HT1080 (cell line): ENCODE measurements at regions not wholly inside any gene's neighbourhood (a gene's known extent, or its start where the extent isn't known, plus 50 kb on each side); places are given as distances from the start of the nearest gene placed in this dataset.
A peak's percentile ranks its signal among the peaks of the same experiment; 100 is the strongest.
"Not testable (repeated sequence)": the region's sequence is repeated elsewhere in the genome, so short reads cannot be mapped to it uniquely, and the experiment has no call there.

Source experiments
- DNase-seq: peaks from one replicate; pipeline ENCODE4 v3.0.0-alpha.2; 2015; ENCODE audit warnings: low read depth

- DNase-seq = no peak
Observed at GRCh38 chr4:83923341-83923740, 387.4 kb downstream of the GPAT3 start.

GRCh38 chr4:83922402-83922801 lies 386.5 kb downstream of the GPAT3 start:
- DNase-seq = no peak

- DNase-seq = no peak
Observed at GRCh38 chr4:83921124-83921523, 385.2 kb downstream of the GPAT3 start.

GRCh38 chr4:83920375-83920774 lies 384.5 kb downstream of the GPAT3 start:
- no peak for DNase-seq

DNA sequence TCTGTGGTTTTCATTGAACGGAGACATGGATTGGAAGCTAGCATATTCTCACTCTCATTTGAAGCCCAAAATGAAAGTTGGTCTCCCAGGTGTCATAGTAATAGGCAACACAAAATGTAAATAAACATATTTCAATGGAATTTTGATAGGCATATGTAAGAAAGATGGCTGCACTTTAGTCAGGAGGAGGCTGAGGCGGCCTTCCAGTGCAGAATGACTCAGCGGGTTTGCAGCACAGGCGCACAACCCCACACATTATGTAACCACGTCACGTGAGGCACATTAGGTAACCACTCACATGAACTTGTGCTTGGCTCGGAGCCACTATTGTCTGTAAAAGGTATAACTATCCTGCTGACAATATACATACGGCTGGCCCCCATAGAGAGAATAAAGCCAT lies 381.7 kb downstream of the GPAT3 start:
- peak; percentile 48 for DNase-seq

GRCh38 chr4:83910693-83911092 lies 374.8 kb downstream of the GPAT3 start:
- no peak for DNase-seq

GRCh38 chr4:83906561-83906960 lies 370.7 kb downstream of the GPAT3 start:
- no peak for DNase-seq

DNA sequence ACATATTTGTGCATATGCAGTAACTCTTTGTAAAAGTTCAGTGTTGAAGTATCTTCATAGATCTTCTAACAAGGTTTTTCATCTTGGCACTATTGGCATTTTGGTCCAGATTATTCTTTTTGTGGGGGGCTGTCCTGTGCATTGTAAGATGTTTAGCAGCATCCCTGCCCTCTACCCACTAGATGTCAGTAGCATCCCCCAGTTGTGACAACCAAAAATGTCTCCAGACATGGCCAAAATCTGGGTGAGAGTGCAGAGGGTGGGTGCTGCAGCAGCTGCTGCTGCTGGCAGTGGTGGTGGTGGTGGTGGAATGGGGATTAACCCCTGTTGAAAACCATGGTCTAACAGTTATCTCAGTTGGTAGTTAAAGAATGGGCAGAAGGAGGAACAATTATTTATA lies 370.0 kb downstream of the GPAT3 start:
- DNase-seq = peak; percentile 15

- DNase-seq = not testable (repeated sequence)
Observed at GRCh38 chr4:83903740-83904139, 367.8 kb downstream of the GPAT3 start.

GRCh38 chr4:83894831-83895230 lies 358.9 kb downstream of the GPAT3 start:
- no peak for DNase-seq

DNA sequence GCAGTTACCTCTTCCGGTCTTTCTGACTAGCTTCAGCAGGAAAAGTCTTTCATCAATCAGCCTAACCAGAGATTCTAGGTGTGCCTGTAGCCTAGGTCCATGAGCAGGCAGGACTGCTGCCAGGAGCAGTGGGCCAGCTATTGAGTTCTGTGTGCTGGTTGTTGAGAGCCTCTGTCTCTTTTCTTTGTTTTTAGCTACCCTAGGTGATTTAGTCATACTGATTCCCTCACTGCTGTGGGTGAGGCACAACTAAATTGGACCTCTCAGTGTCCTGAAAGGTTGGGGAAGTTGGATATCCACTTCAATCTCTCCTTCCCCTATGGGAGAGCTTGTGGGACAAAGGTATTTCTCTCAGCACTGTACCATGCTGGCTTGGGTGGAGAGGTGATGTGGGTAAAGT lies 354.9 kb downstream of the GPAT3 start:
- peak; percentile 38 for DNase-seq

GRCh38 chr4:83890231-83890630 lies 354.3 kb downstream of the GPAT3 start:
- peak; percentile 36 for DNase-seq

DNA sequence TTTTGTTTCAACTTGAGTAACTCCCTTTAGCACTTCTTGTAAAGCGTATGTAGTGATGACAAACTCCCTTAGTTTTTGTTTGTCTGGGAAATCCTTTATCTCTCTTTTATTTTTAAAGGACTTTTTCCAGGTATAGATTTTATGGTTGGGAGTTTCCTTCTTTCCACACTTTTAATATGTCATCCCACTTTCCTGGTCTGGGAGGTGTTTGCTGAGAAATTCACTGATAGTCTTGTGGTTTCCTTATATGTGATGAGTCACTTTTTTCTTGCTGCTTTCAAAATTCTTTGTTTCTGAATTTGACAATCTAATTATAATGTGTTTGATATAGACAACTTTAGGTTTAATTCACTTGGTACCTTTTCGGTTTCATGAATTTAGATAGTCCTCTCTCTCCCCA lies 353.9 kb downstream of the GPAT3 start:
- DNase-seq = peak; percentile 87

DNA sequence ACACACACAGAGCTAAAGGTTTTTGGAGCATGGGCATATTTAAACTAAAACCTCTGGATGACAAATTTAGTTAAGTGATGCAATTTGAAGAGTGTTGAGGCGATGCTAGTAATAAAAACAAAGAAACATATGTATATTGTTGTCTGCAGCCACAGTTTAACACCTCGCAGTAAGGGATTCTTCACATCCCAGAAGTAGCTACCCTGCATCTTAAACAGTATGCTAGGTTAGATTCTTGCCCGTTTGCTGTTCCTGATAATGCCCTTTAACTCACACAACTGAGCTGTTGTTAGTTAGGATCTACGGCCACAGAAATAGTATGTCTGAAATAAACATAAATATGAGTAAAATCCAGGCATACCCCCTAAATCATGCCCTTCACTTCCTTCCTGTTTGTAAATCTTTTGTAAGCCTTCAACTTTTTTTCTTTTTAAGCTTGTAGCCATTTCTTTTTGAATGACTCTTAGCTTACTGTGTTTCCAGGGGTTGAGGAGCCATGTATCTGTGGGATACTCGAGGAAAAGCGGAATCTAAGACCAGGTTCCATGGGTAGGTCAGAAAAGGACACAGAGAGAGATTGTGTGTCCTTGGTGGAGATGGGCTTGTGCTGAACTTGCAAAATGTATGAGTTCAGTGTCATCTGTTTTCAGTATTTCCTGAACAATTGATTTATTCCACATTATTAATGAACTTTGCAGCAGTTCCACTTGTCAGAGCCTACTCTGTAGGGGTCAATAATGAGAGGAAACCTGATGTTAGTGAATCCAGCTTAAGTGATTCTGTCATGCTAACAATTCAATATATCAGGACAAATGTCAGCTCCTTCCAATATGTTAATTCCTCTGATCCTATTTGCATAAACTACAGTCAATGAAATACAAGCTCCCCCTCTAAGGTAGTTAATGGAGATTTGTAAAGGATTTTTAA lies 349.6 kb downstream of the GPAT3 start:
- no peak for DNase-seq

DNA sequence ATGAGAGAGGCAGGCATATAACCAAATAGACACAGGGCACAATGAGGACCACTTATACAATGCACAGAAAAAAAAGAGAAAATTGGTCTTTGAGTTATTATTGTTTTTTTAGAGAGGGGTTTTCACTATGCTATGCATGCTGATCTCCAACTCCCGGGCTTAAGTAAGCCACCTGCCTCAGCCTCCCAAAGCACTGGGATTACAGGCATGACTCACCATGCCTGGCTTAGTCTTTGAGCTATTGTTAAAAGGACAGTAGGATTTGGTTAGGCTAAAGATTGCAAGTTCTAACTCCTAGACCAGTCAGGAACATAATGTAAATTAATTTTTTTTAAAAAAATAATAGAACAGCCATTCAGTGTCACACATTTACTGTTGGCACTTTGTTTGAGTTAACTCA lies 340.1 kb downstream of the GPAT3 start:
- DNase-seq = peak; percentile 64

GRCh38 chr4:83875437-83875836 lies 339.5 kb downstream of the GPAT3 start:
- DNase-seq = no peak

DNA sequence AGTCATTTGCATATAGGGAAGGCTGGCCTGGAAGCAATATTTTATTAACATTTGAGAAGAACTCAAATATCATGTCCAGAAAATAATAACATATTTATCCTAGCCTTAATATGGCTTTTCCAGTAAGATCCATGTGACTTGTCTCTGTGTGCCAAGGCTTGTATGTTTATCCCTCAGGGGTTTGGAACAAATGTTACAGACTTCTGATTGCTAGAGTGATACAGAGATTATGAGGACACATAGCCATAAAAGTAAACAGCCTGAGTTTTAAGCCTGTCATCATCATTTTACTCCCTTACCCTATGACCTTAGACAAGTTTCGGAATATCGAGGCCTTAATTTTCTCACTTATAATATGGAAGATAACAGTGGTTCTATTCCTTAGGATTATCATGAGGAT lies 338.1 kb downstream of the GPAT3 start:
- no peak for DNase-seq

- DNase-seq = no peak
Observed at GRCh38 chr4:83870328-83870950, 334.5 kb downstream of the GPAT3 start.

DNA sequence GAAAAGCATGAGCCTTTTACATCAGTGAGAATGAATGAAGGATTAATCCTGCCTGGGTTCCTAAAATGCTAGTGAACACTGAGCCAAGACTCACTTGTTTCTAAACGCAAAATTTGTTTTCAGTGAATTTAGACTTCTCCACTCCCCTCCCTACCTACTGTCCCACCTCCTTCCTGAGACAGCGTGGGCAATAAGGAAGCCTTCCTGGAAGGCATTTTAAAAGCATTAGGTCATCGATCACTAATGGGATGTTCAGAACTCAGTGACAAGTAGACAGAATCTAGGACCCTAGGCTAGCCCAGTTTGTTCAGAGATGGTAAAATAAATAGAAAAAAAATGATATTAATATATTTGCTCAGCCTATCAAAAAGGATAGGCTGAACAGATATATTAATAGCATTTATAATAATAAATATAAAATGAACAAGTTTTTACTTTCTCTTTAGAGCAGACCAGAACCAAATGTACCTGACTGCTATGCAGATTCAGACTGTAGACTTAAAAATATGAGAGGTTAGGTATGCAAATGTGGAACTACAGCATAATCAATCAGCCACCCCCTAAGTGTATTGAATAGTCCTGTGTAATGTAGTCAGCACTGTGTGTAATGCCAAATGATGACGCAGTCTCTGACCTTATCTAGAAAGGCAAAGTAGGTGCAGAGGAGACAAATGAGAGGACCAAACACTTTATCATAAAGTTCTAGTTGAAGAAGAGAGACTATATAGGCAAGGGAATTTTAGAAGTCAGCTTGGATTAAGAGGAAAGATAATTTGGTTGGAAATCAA lies 331.1 kb downstream of the GPAT3 start:
- no peak for DNase-seq

DNA sequence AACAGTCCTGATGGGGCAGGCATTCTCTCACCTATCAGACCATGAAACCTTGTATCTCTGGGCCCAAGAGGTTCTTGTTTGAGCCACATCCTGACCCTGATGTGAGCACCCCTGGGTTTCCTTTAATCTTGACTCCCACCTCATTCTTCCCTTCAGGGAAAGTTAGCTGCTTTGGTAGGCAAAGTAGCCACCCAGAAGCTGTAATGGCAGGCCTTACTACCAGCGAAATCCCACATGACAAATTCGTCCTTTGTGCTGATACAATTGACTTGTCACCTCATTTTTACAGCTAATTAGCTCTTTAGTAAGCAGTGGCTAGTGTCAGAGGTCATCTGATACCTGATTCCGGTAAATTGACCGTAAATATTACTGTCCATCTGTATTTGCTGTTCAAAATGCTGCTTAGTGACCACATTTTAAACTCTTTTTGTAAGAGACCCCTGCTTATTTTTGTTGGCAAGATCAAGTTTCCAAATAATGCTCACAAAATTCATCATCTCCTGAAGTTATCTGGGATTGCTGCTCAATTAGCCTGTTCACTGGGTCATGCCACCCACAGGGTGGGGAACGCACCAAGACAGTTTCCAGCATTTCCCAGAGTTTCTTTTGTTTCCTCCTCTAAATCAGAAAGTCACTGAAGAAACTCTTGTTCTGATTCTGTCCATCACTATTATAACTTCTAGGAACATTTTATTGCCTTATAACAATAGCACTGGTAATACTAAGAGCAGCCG lies 329.7 kb downstream of the GPAT3 start:
- no peak for DNase-seq

DNA sequence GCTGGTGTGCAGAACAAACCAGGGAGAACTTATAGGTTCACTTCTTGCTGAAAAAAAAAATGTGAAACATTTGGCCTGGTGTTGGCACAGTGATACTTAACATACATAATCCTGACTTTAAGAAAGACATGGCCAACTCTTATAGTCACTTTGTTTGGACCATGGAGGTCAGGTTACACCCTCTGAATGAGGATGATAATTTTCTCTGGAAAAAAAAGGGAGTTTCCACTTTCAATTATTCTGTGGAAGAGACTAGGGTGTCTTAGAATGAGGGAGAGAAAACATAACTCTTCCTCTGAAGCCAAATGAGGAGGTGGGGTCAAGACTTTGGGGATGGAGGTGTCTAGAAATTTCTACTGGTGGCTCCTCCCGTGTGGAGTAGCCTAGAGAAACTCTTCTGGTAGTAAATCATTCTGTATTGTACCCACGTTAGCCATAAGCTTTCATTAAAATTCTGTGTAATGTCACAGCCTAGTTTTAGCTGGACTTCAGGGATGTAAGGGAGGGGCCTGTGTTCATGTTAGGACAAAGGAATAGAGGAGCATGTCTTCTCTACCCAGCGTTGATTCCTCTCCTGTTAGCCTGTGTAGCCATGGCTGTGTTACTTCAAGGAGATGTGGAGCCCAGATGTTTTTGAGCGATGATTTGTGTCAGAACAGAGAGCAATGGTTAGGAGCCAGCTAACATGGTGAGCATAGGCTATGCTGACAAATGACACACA lies 328.3 kb downstream of the GPAT3 start:
- no peak for DNase-seq
